Prostate gland (tissue), 2 donors: ENCODE measurements at regions not wholly inside any gene's neighbourhood (a gene's known extent, or its start where the extent isn't known, plus 50 kb on each side); places are given as distances from the start of the nearest gene placed in this dataset.

ENCODE experiments used
- DNase-seq: peaks from one replicate; pipeline ENCODE4 v3.0.0-alpha.2; 2019; ENCODE audit warnings: low spot score
- H3K27ac ChIP-seq, 2 donors: fragments of 200-600 bp; sonication (generic); 2 replicates each; pipeline ENCODE4 v1.5.1; 2017 to 2019
- H3K27me3 ChIP-seq: fragments of 200-600 bp; sonication (generic); replicated peaks from 2 replicates; pipeline ENCODE4 v1.5.1; 2019; ENCODE audit not compliant: insufficient read depth
- H3K36me3 ChIP-seq, 2 donors: fragments of 200-600 bp; sonication (generic); 1 replicate in 1 of 2; 2 replicates in 1 of 2; pipeline versions ENCODE4 v1.5.1 to v1.8.1; 2017 to 2019
- H3K4me1 ChIP-seq: fragments of 200-600 bp; sonication (generic); replicated peaks from 2 replicates; pipeline ENCODE4 v1.5.1; 2019
- H3K4me3 ChIP-seq, 2 donors: fragments of 200-600 bp; sonication (generic); 2 replicates each; pipeline ENCODE4 v1.5.1; 2017 to 2019
- H3K9me3 ChIP-seq: fragments of 200-600 bp; sonication (generic); 2 replicates; pipeline ENCODE4 v1.5.1; 2017
- POLR2A ChIP-seq: fragments of 450-650 bp; IDR thresholded peaks from one replicate; pipeline ENCODE4 v1.6.1; 2016; ENCODE audit warnings: antibody characterized with exemption, mild to moderate bottlenecking
- POLR2AphosphoS5 ChIP-seq: sonication (generic); formaldehyde crosslinking; IDR thresholded peaks from one replicate; pipeline ENCODE4 v1.6.1; 2017; ENCODE audit warnings: antibody characterized with exemption
- WGBS: methylation state at CpG from one replicate; pipeline ENCODE4 v1.1.5; 2018; 5-methylcytosine and 5-hydroxymethylcytosine counted together
- intact Hi-C: fragments of 100-400 bp; cut with DNase I; formaldehyde crosslinking; loops from one replicate; pipeline ENCODE4 v1.14.2; 2022
- TF ChIP-seq, protein P1 (sequence below), 4 experiments: fragments of 200-600 bp in 2 of 4; fragments of 450-650 bp in 2 of 4; sonication (generic) in 2 of 4; IDR thresholded peaks; 1 replicate in 3 of 4; 2 replicates in 1 of 4; pipeline ENCODE4 v1.5.1; 2016 to 2019; ENCODE audit warnings: antibody characterized with exemption in 4 of 4, mild to moderate bottlenecking in 2 of 4, moderate library complexity in 2 of 4

DNA sequence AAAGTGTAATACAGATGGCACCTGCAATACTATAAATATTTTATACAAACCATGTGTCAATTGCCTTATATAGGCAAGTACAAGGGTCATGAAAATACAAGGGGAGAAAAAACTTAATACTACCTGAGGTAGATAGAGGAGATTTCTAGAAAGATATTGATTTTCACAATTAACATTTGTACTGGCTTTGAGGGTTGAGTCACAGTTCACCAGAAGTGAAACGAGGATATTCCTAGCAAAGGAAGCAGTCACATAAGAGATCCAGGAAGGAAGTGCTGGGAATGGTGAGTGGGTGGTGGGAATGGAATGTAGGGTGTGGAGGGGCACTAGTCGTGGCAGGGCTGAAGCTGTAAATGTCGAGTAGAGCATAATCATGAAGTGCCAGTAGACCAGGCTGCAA, 108.7 kb downstream of the P2RY1 start:
- H3K27ac ChIP-seq, result no peak overlapping the region
- TF ChIP-seq POLR2A, result no peak
- TF ChIP-seq, protein P1, sequence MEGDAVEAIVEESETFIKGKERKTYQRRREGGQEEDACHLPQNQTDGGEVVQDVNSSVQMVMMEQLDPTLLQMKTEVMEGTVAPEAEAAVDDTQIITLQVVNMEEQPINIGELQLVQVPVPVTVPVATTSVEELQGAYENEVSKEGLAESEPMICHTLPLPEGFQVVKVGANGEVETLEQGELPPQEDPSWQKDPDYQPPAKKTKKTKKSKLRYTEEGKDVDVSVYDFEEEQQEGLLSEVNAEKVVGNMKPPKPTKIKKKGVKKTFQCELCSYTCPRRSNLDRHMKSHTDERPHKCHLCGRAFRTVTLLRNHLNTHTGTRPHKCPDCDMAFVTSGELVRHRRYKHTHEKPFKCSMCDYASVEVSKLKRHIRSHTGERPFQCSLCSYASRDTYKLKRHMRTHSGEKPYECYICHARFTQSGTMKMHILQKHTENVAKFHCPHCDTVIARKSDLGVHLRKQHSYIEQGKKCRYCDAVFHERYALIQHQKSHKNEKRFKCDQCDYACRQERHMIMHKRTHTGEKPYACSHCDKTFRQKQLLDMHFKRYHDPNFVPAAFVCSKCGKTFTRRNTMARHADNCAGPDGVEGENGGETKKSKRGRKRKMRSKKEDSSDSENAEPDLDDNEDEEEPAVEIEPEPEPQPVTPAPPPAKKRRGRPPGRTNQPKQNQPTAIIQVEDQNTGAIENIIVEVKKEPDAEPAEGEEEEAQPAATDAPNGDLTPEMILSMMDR (IDR thresholded peaks at IDR 0.05), result no peak
- no peak for TF ChIP-seq POLR2AphosphoS5
- H3K4me1 ChIP-seq, result no peaks in the 10 kb centered on the region
- intact Hi-C loops, result no loop called here
- 33% methylated on average over 3 of the region's 3 CpGs for WGBS
- no peak for DNase-seq
- H3K36me3 ChIP-seq, result no peaks in the 10 kb centered on the region
- no peaks in the 10 kb centered on the region for H3K27me3 ChIP-seq
- no peaks in the 10 kb centered on the region for H3K9me3 ChIP-seq
- H3K4me3 ChIP-seq, result no peak overlapping the region

DNA sequence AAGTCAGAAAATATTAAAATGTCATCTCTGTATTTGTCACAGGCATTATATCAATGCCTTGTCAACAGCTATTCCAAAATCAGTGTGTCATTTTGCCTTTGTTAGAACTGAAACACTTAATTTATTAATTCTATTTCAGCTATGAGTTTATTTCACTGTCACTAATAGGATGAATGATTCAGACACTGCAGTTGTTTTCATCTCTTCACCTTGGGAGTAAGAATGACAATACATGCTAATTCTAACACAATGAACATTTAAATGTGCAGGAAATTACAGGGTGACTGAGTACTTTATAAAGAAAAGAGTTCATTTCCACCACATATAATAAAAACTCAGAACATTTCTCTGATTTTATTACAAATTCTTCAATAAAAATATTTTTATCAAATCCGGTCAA, 109.7 kb downstream of the P2RY1 start:
- intact Hi-C loops, result no loop called here
- TF ChIP-seq POLR2AphosphoS5 (no peak), POLR2A (no peak)
- TF ChIP-seq, protein P1 (IDR thresholded peaks at IDR 0.05), result no peak
- Histone ChIP-seq H3K27me3 (no peaks in the 10 kb centered on the region), H3K4me3 (no peak overlapping the region), H3K9me3 (no peaks in the 10 kb centered on the region), H3K36me3 (no peaks in the 10 kb centered on the region), H3K27ac (no peak overlapping the region), H3K4me1 (no peaks in the 10 kb centered on the region)
- 84% methylated on average over 1 of the region's 1 CpG for WGBS
- no peak for DNase-seq

DNA sequence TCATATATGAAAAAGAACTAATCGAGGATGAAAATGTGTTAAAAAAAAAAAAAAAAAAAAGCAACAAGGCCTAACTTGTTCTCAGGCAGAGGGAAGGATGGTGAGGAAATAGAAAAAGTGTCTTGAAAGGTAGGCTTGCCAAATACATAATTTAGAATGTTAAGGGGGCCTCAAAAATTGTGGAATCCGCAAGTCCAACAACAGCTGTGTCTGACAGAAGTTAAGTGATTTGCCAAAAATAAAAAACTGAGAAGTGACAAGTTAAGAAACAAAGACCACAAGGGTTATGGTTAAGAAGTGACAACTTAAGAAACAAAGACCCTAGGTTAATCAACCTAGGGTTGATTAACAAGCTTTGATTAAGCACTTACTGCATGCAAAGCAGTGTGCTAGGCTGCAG, 110.6 kb downstream of the P2RY1 start:
- intact Hi-C loops, result no loop called here
- no peaks in the 10 kb centered on the region for H3K4me1 ChIP-seq
- no peak overlapping the region for H3K27ac ChIP-seq
- no peak overlapping the region for H3K4me3 ChIP-seq
- TF ChIP-seq, protein P1 (IDR thresholded peaks at IDR 0.05), result no peak
- no peak for TF ChIP-seq POLR2AphosphoS5
- no peak for TF ChIP-seq POLR2A
- 89% methylated on average over 2 of the region's 2 CpGs for WGBS
- H3K27me3 ChIP-seq, result no peaks in the 10 kb centered on the region
- H3K9me3 ChIP-seq, result no peaks in the 10 kb centered on the region
- DNase-seq, result no peak
- no peaks in the 10 kb centered on the region for H3K36me3 ChIP-seq

DNA sequence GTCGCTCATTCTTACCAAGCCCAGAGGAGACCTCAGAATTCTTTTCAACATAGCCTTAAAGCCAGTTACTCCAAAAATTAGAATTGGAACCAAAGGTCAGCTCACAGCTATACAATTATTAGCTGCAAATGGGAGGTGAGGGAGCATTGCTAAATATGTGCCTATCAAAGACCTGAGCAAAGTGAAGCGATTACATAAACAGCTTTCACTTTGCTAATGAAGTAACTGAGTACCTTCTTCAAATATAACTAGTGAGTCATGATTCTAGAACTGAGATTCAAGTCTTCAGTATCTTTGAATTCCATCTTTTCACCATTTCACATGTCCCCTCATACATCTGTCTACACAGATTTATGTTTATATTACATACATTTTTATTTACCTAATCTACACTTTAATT, 122.6 kb downstream of the P2RY1 start:
- intact Hi-C loops, result no loop called here
- Histone ChIP-seq H3K4me1 (peaks cover 3% of the 10 kb centered on the region), H3K27me3 (no peaks in the 10 kb centered on the region), H3K9me3 (no peaks in the 10 kb centered on the region), H3K27ac (no peak overlapping the region), H3K36me3 (no peaks in the 10 kb centered on the region), H3K4me3 (no peak overlapping the region)
- 60% methylated on average over 2 of the region's 2 CpGs for WGBS
- TF ChIP-seq, protein P1 (IDR thresholded peaks at IDR 0.05), result no peak
- TF ChIP-seq POLR2AphosphoS5, result no peak
- no peak for TF ChIP-seq POLR2A
- DNase-seq, result no peak

DNA sequence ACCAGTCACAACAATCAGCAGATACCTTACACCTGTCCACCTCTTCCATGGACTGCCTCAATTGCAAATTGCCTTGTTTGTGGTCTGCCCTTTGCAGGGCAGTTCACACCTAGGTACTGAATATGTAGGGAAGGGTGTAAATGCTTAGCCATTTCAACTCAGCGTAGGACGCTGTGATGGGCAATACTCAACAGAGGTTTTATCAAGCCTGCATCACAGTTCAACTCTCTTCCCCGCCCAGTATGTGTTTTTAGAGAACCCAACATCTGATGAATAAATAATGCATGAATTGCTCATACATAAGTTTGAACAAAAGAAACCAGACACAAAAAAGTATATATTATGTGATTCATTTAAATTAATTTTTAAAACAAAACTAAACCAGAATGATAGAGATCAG, 124.4 kb downstream of the P2RY1 start:
- Histone ChIP-seq H3K4me1 (peaks cover 3% of the 10 kb centered on the region), H3K9me3 (no peaks in the 10 kb centered on the region), H3K36me3 (no peaks in the 10 kb centered on the region), H3K27ac (no peak overlapping the region), H3K4me3 (no peak overlapping the region), H3K27me3 (no peaks in the 10 kb centered on the region)
- intact Hi-C loops, result no loop called here
- TF ChIP-seq POLR2AphosphoS5 (no peak), POLR2A (no peak)
- TF ChIP-seq, protein P1 (IDR thresholded peaks at IDR 0.05), result no peak
- DNase-seq, result no peak
- 91% methylated on average over 3 of the region's 3 CpGs for WGBS
